Erythroblast (primary cell): ENCODE measurements at regions not wholly inside any gene's neighbourhood (a gene's known extent, or its start where the extent isn't known, plus 50 kb on each side); places are given as distances from the start of the nearest gene placed in this dataset.

Experiments used
- DNase-seq, 2 experiments: peaks; one replicate each; lab custom pipeline; 2025; lab: John Stamatoyannopoulos, UW
- GATA1 ChIP-seq: IDR thresholded peaks from 2 replicates; pipeline ENCODE4 v1.6.1; 2011; ENCODE audit warnings: low read depth, mild to moderate bottlenecking, control low read depth, low read length, moderate library complexity
- POLR2A ChIP-seq: IDR thresholded peaks from 2 replicates; pipeline ENCODE4 v1.6.1; 2011; ENCODE audit warnings: mild to moderate bottlenecking, low read length

DNA sequence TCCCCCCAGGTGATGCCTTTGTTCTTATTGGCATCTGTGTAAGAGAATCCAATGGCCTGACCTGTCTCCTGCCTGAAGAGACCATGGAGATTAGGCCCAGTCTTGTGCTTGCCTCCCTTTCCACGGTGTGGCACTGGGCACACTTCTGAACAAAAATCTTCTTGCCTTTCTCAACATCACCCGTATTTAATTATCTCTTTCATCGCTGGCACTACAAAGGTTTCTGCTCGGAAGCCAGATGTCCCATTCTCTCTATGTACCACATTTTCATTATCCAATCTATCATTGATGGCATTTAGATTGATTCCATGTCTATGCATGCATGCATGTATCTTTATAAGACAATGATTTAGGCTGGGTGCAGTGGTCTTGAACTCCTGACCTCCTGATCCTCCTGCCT, 74.3 kb downstream of the SLC25A15 start:
- TF ChIP-seq GATA1: no peak
- no peak for TF ChIP-seq POLR2A
- no peak for DNase-seq

DNA sequence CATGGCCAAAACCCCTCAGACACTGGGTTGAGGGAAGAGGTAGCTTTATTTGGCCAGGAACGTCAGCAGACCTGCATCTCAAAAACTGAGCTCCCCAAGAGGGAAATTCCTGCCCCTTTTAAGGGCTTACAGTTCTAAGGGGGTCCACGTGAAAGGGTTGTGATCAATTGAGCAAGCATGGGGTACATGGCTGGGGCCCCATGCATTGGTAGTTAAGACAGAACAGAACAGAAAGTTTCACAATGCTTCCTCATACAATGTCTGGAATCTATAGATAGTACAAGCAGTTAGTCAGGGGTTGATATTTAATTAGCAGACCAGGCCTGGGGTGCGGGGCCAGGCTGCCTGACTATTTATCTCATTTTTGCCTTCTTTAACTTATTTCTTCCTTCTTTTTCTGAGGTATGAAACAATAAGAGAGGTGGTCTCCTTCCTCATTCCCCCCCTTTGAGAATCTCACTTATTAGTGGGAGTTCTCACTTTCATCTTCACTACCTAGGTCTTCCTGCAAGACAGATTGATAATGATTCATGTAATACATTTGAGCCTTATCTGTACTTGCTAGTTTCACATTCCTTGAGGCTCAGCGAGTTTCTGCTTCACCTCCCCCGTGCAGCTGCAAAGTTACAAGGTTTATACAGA, 84.8 kb downstream of the SLC25A15 start:
- TF ChIP-seq POLR2A: no peak
- no peak for TF ChIP-seq GATA1
- peak; percentile 53 to 61 for DNase-seq

DNA sequence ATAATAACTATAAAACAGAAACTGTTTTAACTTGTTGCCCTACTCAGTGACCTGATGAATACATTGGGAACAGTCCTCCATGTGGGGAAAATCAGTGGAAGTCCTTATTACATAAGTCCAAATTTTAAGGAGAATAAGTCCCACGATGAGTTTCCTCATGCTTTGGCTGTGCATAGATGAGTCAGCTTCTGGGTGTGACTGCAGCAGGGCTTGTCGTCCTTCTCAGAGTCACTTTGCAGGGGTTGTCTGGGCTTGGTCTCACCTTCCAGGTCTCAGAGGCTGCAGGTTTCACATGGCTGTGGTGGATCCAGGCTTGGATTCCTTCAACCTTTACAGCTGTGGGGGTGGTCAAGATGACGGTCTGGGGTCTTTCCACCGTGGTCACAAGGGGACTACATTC, 85.6 kb downstream of the SLC25A15 start:
- TF ChIP-seq POLR2A: no peak
- no peak for TF ChIP-seq GATA1
- DNase-seq: no peak

DNA sequence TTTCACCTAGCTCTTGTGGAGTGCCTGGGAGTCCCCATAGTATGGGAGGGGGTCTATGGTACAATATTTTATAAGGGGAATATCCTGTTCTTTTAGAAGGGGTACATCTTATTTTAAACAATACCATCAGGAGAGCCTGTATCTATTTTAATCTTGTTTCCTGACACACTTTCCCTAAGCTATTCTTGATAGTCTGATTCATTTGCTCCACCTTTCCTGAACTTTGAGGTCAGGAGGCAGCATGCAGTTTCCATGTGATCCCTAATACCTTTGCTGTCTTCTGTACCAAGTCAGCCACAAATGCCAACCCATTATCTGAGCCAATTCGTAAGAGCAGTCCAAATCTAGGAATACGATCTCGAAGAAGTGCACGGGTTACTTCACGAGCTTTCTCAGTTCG, 86.2 kb downstream of the SLC25A15 start:
- DNase-seq: no peak
- TF ChIP-seq GATA1 (no peak), POLR2A (no peak)

DNA sequence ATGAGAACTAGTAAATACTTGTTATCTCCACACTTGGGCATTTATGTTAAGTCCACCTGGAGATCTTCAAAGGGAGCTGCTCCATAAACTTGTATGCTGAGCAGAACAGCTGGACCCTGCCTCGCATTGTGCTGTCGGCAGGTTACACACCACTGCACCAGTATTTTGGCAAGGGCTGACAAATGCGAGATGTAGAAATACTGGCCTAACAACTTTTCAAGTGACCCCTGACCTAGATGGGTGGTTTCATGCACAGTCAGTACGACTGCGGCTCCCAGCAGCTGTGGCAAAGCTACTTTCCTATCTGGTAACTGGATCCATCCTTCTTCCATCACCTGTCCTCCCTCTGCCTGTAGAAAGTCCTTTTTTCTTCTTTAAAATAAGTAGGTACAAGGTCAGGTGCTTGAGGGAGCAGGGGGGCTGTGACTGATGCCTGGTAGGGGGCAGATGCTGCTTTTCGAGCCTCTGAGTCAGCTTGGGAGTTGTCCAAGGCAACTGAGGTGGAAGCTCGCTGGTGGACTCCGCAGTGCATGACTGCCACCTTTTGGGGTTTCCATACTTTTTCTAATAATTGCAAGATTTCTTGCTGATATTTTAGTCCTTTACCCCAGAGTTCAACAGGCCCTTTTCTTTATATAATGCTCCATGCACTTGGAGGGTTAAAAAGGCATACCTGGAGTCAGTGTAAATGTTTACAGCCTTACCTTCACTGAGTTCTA, 86.8 kb downstream of the SLC25A15 start:
- TF ChIP-seq POLR2A (no peak), GATA1 (no peak)
- no peak for DNase-seq

DNA sequence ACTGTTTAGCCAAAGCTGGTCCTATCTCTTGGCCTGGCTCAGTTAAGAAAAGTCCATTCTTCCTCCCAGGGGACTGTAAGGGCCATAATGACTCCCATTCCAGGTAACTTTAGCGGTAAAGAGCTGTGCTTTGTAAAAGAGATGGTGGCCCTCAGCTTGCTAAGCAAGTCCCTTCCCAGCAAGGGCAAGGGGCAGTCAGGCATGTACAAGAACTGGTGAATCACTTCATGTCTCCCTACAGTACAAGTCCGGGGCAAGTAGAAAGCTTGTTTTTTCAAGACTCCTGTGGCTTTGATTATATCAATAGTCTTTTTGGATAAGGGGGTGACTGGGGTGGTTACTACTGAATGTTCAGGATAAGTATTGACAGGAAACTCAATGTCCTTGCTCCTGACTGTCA, 88.9 kb downstream of the SLC25A15 start:
- DNase-seq: no peak

DNA sequence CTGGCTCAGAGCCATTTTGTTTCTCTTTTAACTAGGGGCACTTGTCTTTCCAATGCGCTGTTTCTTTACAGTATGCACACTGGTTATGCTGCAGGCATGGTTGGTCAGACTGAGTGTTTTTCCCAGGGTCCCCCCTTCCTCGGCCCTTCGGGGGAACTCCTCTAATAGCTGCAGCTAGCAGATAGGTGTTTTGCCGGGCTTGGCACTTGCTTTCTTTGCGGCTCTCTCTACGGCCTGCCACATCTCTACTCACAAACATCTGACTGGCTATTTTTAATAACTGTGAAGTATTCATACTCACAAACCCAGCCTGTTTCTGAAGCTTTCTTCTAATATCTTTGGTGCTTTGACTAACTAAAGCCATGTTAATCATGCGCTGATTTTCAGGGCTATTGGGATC, 89.4 kb downstream of the SLC25A15 start:
- no peak for DNase-seq
- TF ChIP-seq GATA1 (no peak), POLR2A (no peak)

More for the DNA sequence above, 88.9 kb downstream of the SLC25A15 start:
- TF ChIP-seq GATA1: no peak
- TF ChIP-seq POLR2A: no peak
